Skin epidermis (tissue), 12 donors: ENCODE measurements at regions not wholly inside any gene's neighbourhood (a gene's known extent, or its start where the extent isn't known, plus 50 kb on each side); places are given as distances from the start of the nearest gene placed in this dataset.
"Not testable (repeated sequence)": the region's sequence is repeated elsewhere in the genome, so short reads cannot be mapped to it uniquely, and the experiment has no call there.

Source experiments
- H3K27ac ChIP-seq, 21 experiments: fragments of 200-600 bp; sonication (generic) in 11 of 21; one replicate each; pipeline ENCODE4 v1.5.0; 2020; ENCODE audit warnings: mild to moderate bottlenecking in 3 of 21, inconsistent platforms in 2 of 21, moderate library complexity in 2 of 21
- H3K4me3 ChIP-seq, 7 experiments: fragments of 200-600 bp; sonication (generic) in 2 of 7; one replicate each; pipeline ENCODE4 v1.5.0; 2020; ENCODE audit warnings: inconsistent platforms in 2 of 7, mild to moderate bottlenecking in 2 of 7, moderate library complexity in 1 of 7

GRCh38 chr21:18118566-18118965, 126.1 kb upstream of the CHODL start:
- H3K4me3 ChIP-seq, result no peak overlapping the region
- H3K27ac ChIP-seq, result no peak overlapping the region

GRCh38 chr21:18117176-18117575, 127.5 kb upstream of the CHODL start:
- H3K4me3 ChIP-seq, result no peak overlapping the region

GRCh38 chr21:18114810-18115209, 129.8 kb upstream of the CHODL start:
- H3K4me3 ChIP-seq, result no peak overlapping the region
- H3K27ac ChIP-seq, result no peak overlapping the region

More at GRCh38 chr21:18117176-18117575, 127.5 kb upstream of the CHODL start:
- no peak overlapping the region for H3K27ac ChIP-seq

GRCh38 chr21:18104802-18105201, 139.8 kb upstream of the CHODL start:
- Histone ChIP-seq H3K27ac (no peak overlapping the region), H3K4me3 (no peak overlapping the region)

GRCh38 chr21:18096413-18096812, 148.2 kb upstream of the CHODL start:
- not testable (repeated sequence) for H3K27ac ChIP-seq, H3K4me3 ChIP-seq

GRCh38 chr21:18089786-18090185, 154.8 kb upstream of the CHODL start:
- Histone ChIP-seq H3K4me3 (no peak overlapping the region), H3K27ac (no peak overlapping the region)

GRCh38 chr21:18070392-18070791, 174.2 kb upstream of the CHODL start:
- no peak overlapping the region for H3K4me3 ChIP-seq
- H3K27ac ChIP-seq, result no peak overlapping the region

GRCh38 chr21:18069875-18070274, 174.8 kb upstream of the CHODL start:
- no peak overlapping the region for H3K27ac ChIP-seq
- no peak overlapping the region for H3K4me3 ChIP-seq

GRCh38 chr21:18060402-18060801, 184.2 kb upstream of the CHODL start:
- H3K4me3 ChIP-seq, result no peak overlapping the region

GRCh38 chr21:18058731-18059398, 185.8 kb upstream of the CHODL start:
- H3K27ac ChIP-seq, result no peak overlapping the region
- H3K4me3 ChIP-seq, result no peak overlapping the region

More at GRCh38 chr21:18060402-18060801, 184.2 kb upstream of the CHODL start:
- no peak overlapping the region for H3K27ac ChIP-seq

GRCh38 chr21:18053151-18053550, 191.5 kb upstream of the CHODL start:
- no peak overlapping the region for H3K27ac ChIP-seq
- no peak overlapping the region for H3K4me3 ChIP-seq

- no peak overlapping the region for H3K27ac ChIP-seq
These were observed 195.2 kb upstream of the CHODL start for GRCh38 chr21:18049461-18049860.

GRCh38 chr21:18041012-18041411, 203.6 kb upstream of the CHODL start:
- H3K4me3 ChIP-seq, result no peak overlapping the region
- no peak overlapping the region for H3K27ac ChIP-seq

More at GRCh38 chr21:18049461-18049860, 195.2 kb upstream of the CHODL start:
- H3K4me3 ChIP-seq, result no peak overlapping the region

GRCh38 chr21:18030248-18030647, 211.1 kb upstream of the C21orf91 start:
- H3K4me3 ChIP-seq, result no peak overlapping the region

GRCh38 chr21:18026359-18026758, 207.2 kb upstream of the C21orf91 start:
- H3K27ac ChIP-seq, result no peak overlapping the region
- no peak overlapping the region for H3K4me3 ChIP-seq

More at GRCh38 chr21:18030248-18030647, 211.1 kb upstream of the C21orf91 start:
- no peak overlapping the region for H3K27ac ChIP-seq

GRCh38 chr21:18023711-18024110, 204.6 kb upstream of the C21orf91 start:
- no peak overlapping the region for H3K27ac ChIP-seq
- H3K4me3 ChIP-seq, result no peak overlapping the region

- Histone ChIP-seq H3K4me3 (no peak overlapping the region), H3K27ac (no peak overlapping the region)
These were observed 204.0 kb upstream of the C21orf91 start for GRCh38 chr21:18023157-18023556.

GRCh38 chr21:18007121-18007520, 188.0 kb upstream of the C21orf91 start:
- Histone ChIP-seq H3K4me3 (no peak overlapping the region), H3K27ac (no peak overlapping the region)

GRCh38 chr21:18006691-18007090, 187.5 kb upstream of the C21orf91 start:
- Histone ChIP-seq H3K4me3 (no peak overlapping the region), H3K27ac (no peak overlapping the region)

- H3K27ac ChIP-seq, result no peak overlapping the region
- no peak overlapping the region for H3K4me3 ChIP-seq
These were observed 183.2 kb upstream of the C21orf91 start for GRCh38 chr21:18002393-18002792.

GRCh38 chr21:18000981-18001686, 182.0 kb upstream of the C21orf91 start:
- Histone ChIP-seq H3K27ac (no peak overlapping the region), H3K4me3 (no peak overlapping the region)
